Activated T-helper 2 cell treated with anti-CD3 and anti-CD28 coated beads, Interferon-gamma antibody, Interleukin-2, Interleukin-4, amounts not matched to agents 10 μg/mL and 5 μg/mL and 100 μg/mL, durations not matched to agents 14 hours and 24 hours and 36 hours (primary cell): ENCODE measurements at regions not wholly inside any gene's neighbourhood (a gene's known extent, or its start where the extent isn't known, plus 50 kb on each side); places are given as distances from the start of the nearest gene placed in this dataset.

ENCODE experiments used
- DNase-seq: peaks from one replicate; pipeline ENCODE4 v3.0.0; 2021; ENCODE audit warnings: low spot score
- H3K27ac Mint-ChIP-seq: one replicate; pipeline ENCODE4 v1.8.0; 2021; ENCODE audit warnings: mixed read lengths
- H3K27me3 Mint-ChIP-seq: one replicate; pipeline ENCODE4 v1.8.0; 2021; ENCODE audit warnings: low read depth, mixed read lengths
- H3K36me3 Mint-ChIP-seq: one replicate; pipeline ENCODE4 v1.8.0; 2021; ENCODE audit warnings: low read depth, mixed read lengths
- H3K4me1 Mint-ChIP-seq: one replicate; pipeline ENCODE4 v1.8.0; 2021; ENCODE audit warnings: low read depth, mixed read lengths
- H3K4me3 Mint-ChIP-seq: one replicate; pipeline ENCODE4 v1.8.0; 2021; ENCODE audit warnings: low read depth, mild to moderate bottlenecking, moderate library complexity, mixed read lengths
- H3K9me3 Mint-ChIP-seq: one replicate; pipeline ENCODE4 v1.8.0; 2021; ENCODE audit warnings: mixed read lengths
- intact Hi-C: fragments of 100-400 bp; cut with micrococcal nuclease; formaldehyde crosslinking; loops from one replicate; pipeline ENCODE4 v1.15.1; 2023

- Mint-ChIP-seq H3K27ac (no peak overlapping the region), H3K27me3 (no peaks in the 10 kb centered on the region), H3K36me3 (no peaks in the 10 kb centered on the region), H3K4me3 (no peak overlapping the region), H3K4me1 (no peaks in the 10 kb centered on the region), H3K9me3 (peaks cover 37% of the 10 kb centered on the region)
- no peak for DNase-seq
- intact Hi-C loops, result no loop called here
These were observed 98.4 kb upstream of the ROBO1 start for GRCh38 chr3:79866162-79866561.

- H3K4me3 Mint-ChIP-seq, result no peak overlapping the region
- no peaks in the 10 kb centered on the region for H3K36me3 Mint-ChIP-seq
- no peaks in the 10 kb centered on the region for H3K27me3 Mint-ChIP-seq
- no peak for DNase-seq
- H3K27ac Mint-ChIP-seq, result no peak overlapping the region
- H3K9me3 Mint-ChIP-seq, result peaks cover 35% of the 10 kb centered on the region
- intact Hi-C loops, result no loop called here
- no peaks in the 10 kb centered on the region for H3K4me1 Mint-ChIP-seq
These were observed 96.3 kb upstream of the ROBO1 start for GRCh38 chr3:79864077-79864476.

GRCh38 chr3:79848876-79849275 is 81.1 kb upstream of the ROBO1 start:
- no peaks in the 10 kb centered on the region for H3K27me3 Mint-ChIP-seq
- H3K4me3 Mint-ChIP-seq, result no peak overlapping the region
- intact Hi-C loops, result no loop called here
- H3K27ac Mint-ChIP-seq, result no peak overlapping the region
- no peak for DNase-seq
- H3K9me3 Mint-ChIP-seq, result peaks cover 24% of the 10 kb centered on the region
- H3K4me1 Mint-ChIP-seq, result no peaks in the 10 kb centered on the region
- H3K36me3 Mint-ChIP-seq, result no peaks in the 10 kb centered on the region

- no peaks in the 10 kb centered on the region for H3K36me3 Mint-ChIP-seq
- intact Hi-C loops, result no loop called here
- no peaks in the 10 kb centered on the region for H3K27me3 Mint-ChIP-seq
- no peak overlapping the region for H3K4me3 Mint-ChIP-seq
- H3K4me1 Mint-ChIP-seq, result no peaks in the 10 kb centered on the region
- no peak overlapping the region for H3K27ac Mint-ChIP-seq
- H3K9me3 Mint-ChIP-seq, result peaks cover 32% of the 10 kb centered on the region
- no peak for DNase-seq
These were observed 80.1 kb upstream of the ROBO1 start for GRCh38 chr3:79847928-79848327.

- H3K27ac Mint-ChIP-seq, result no peak overlapping the region
- intact Hi-C loops, result no loop called here
- H3K4me3 Mint-ChIP-seq, result no peak overlapping the region
- no peaks in the 10 kb centered on the region for H3K4me1 Mint-ChIP-seq
- H3K36me3 Mint-ChIP-seq, result no peaks in the 10 kb centered on the region
- peaks cover 25% of the 10 kb centered on the region for H3K9me3 Mint-ChIP-seq
- no peaks in the 10 kb centered on the region for H3K27me3 Mint-ChIP-seq
- DNase-seq, result no peak
These were observed 78.5 kb upstream of the ROBO1 start for GRCh38 chr3:79846148-79846933.

- no peak overlapping the region for H3K4me3 Mint-ChIP-seq
- no peaks in the 10 kb centered on the region for H3K27me3 Mint-ChIP-seq
- DNase-seq, result no peak
- H3K36me3 Mint-ChIP-seq, result no peaks in the 10 kb centered on the region
- H3K4me1 Mint-ChIP-seq, result no peaks in the 10 kb centered on the region
- H3K27ac Mint-ChIP-seq, result no peak overlapping the region
- peaks cover 19% of the 10 kb centered on the region for H3K9me3 Mint-ChIP-seq
- intact Hi-C loops, result no loop called here
These were observed 77.7 kb upstream of the ROBO1 start for GRCh38 chr3:79845546-79845945.

- Mint-ChIP-seq H3K36me3 (no peaks in the 10 kb centered on the region), H3K9me3 (peaks cover 19% of the 10 kb centered on the region), H3K4me1 (no peaks in the 10 kb centered on the region), H3K4me3 (no peak overlapping the region), H3K27me3 (no peaks in the 10 kb centered on the region), H3K27ac (no peak overlapping the region)
- intact Hi-C loops, result no loop called here
- DNase-seq, result no peak
These were observed 76.4 kb upstream of the ROBO1 start for GRCh38 chr3:79844176-79844575.

GRCh38 chr3:79843180-79843579 is 75.4 kb upstream of the ROBO1 start:
- H3K4me1 Mint-ChIP-seq, result no peaks in the 10 kb centered on the region
- H3K27me3 Mint-ChIP-seq, result no peaks in the 10 kb centered on the region
- DNase-seq, result no peak
- no peak overlapping the region for H3K27ac Mint-ChIP-seq
- H3K9me3 Mint-ChIP-seq, result peaks cover 21% of the 10 kb centered on the region
- no peak overlapping the region for H3K4me3 Mint-ChIP-seq
- H3K36me3 Mint-ChIP-seq, result no peaks in the 10 kb centered on the region
- intact Hi-C loops, result no loop called here

GRCh38 chr3:79835701-79836100 is 67.9 kb upstream of the ROBO1 start:
- Mint-ChIP-seq H3K27ac (no peak overlapping the region), H3K36me3 (no peaks in the 10 kb centered on the region), H3K4me1 (no peaks in the 10 kb centered on the region), H3K9me3 (peaks cover 39% of the 10 kb centered on the region), H3K27me3 (no peaks in the 10 kb centered on the region), H3K4me3 (no peak overlapping the region)
- intact Hi-C loops, result no loop called here
- no peak for DNase-seq

GRCh38 chr3:79824166-79824565 is 56.4 kb upstream of the ROBO1 start:
- intact Hi-C loops, result no loop called here
- no peaks in the 10 kb centered on the region for H3K4me1 Mint-ChIP-seq
- no peaks in the 10 kb centered on the region for H3K36me3 Mint-ChIP-seq
- no peaks in the 10 kb centered on the region for H3K27me3 Mint-ChIP-seq
- peaks cover 22% of the 10 kb centered on the region for H3K9me3 Mint-ChIP-seq
- no peak for DNase-seq
- H3K4me3 Mint-ChIP-seq, result no peak overlapping the region
- H3K27ac Mint-ChIP-seq, result no peak overlapping the region

GRCh38 chr3:79822076-79822475 is 54.3 kb upstream of the ROBO1 start:
- no peaks in the 10 kb centered on the region for H3K4me1 Mint-ChIP-seq
- H3K27ac Mint-ChIP-seq, result no peak overlapping the region
- H3K36me3 Mint-ChIP-seq, result no peaks in the 10 kb centered on the region
- peaks cover 27% of the 10 kb centered on the region for H3K9me3 Mint-ChIP-seq
- no peak for DNase-seq
- intact Hi-C loops, result no loop called here
- no peaks in the 10 kb centered on the region for H3K27me3 Mint-ChIP-seq
- H3K4me3 Mint-ChIP-seq, result no peak overlapping the region

- DNase-seq, result no peak
- Mint-ChIP-seq H3K27ac (no peak overlapping the region), H3K4me3 (no peak overlapping the region), H3K27me3 (no peaks in the 10 kb centered on the region), H3K36me3 (no peaks in the 10 kb centered on the region), H3K4me1 (no peaks in the 10 kb centered on the region), H3K9me3 (peaks cover 43% of the 10 kb centered on the region)
- intact Hi-C loops, result no loop called here
These were observed 52.3 kb upstream of the ROBO1 start for GRCh38 chr3:79820089-79820488.

- Mint-ChIP-seq H3K9me3 (peaks cover 46% of the 10 kb centered on the region), H3K27ac (no peak overlapping the region), H3K4me3 (no peak overlapping the region), H3K4me1 (no peaks in the 10 kb centered on the region), H3K27me3 (no peaks in the 10 kb centered on the region), H3K36me3 (no peaks in the 10 kb centered on the region)
- intact Hi-C loops, result no loop called here
- no peak for DNase-seq
These were observed 50.2 kb upstream of the ROBO1 start for GRCh38 chr3:79818015-79818414.
